ENCODE measurements at regions not wholly inside any gene's neighbourhood (a gene's known extent, or its start where the extent isn't known, plus 50 kb on each side); places are given as distances from the start of the nearest gene placed in this dataset.

GRCh38 chr17:36756695-36757094, 155.3 kb downstream of the MRM1 start:
- no peak for DNase-seq (ENCODE audit: low spot score)

- no peak for DNase-seq (ENCODE audit: low spot score)
These were observed 159.0 kb downstream of the MRM1 start for GRCh38 chr17:36760425-36760824.

GRCh38 chr17:36761203-36761950, 160.0 kb downstream of the MRM1 start:
- peak; percentile 84 for DNase-seq (ENCODE audit: low spot score)

GRCh38 chr17:36765436-36766043, 164.2 kb downstream of the MRM1 start:
- no peak for DNase-seq (ENCODE audit: low spot score)

GRCh38 chr17:36768394-36768793, 167.0 kb downstream of the MRM1 start:
- DNase-seq (ENCODE audit: low spot score): no peak

GRCh38 chr17:36773039-36773438, 164.2 kb upstream of the LHX1 start:
- no peak for DNase-seq (ENCODE audit: low spot score)

GRCh38 chr17:36777118-36777517, 160.2 kb upstream of the LHX1 start:
- no peak for DNase-seq (ENCODE audit: low spot score)

GRCh38 chr17:36778448-36778847, 158.8 kb upstream of the LHX1 start:
- DNase-seq (ENCODE audit: low spot score): no peak

GRCh38 chr17:36779550-36779949, 157.7 kb upstream of the LHX1 start:
- no peak for DNase-seq (ENCODE audit: low spot score)

- DNase-seq (ENCODE audit: low spot score): no peak
These were observed 152.6 kb upstream of the LHX1 start for GRCh38 chr17:36784633-36785032.

GRCh38 chr17:36786867-36787266, 150.4 kb upstream of the LHX1 start:
- DNase-seq (ENCODE audit: low spot score): no peak

- DNase-seq (ENCODE audit: low spot score): no peak
These were observed 145.9 kb upstream of the LHX1 start for GRCh38 chr17:36791150-36791941.

GRCh38 chr17:36791942-36792475, 145.3 kb upstream of the LHX1 start:
- DNase-seq (ENCODE audit: low spot score): no peak

- no peak for DNase-seq (ENCODE audit: low spot score)
These were observed 144.4 kb upstream of the LHX1 start for GRCh38 chr17:36792849-36793248.

- DNase-seq (ENCODE audit: low spot score): no peak
These were observed 143.3 kb upstream of the LHX1 start for GRCh38 chr17:36793976-36794375.

- no peak for DNase-seq (ENCODE audit: low spot score)
These were observed 129.6 kb upstream of the LHX1 start for GRCh38 chr17:36807496-36808179.

GRCh38 chr17:36808180-36808661, 129.1 kb upstream of the LHX1 start:
- peak; percentile 82 for DNase-seq (ENCODE audit: low spot score)

GRCh38 chr17:36812762-36813161, 124.5 kb upstream of the LHX1 start:
- no peak for DNase-seq (ENCODE audit: low spot score)

GRCh38 chr17:36813357-36813756, 123.9 kb upstream of the LHX1 start:
- DNase-seq (ENCODE audit: low spot score): no peak

- no peak for DNase-seq (ENCODE audit: low spot score)
These were observed 123.2 kb upstream of the LHX1 start for GRCh38 chr17:36813957-36814563.

- DNase-seq (ENCODE audit: low spot score): no peak
These were observed 122.3 kb upstream of the LHX1 start for GRCh38 chr17:36814958-36815357.

All from ecto neural progenitor cell (in vitro differentiated cells).